Anterior cingulate cortex (tissue), 58 donors: ENCODE measurements at regions not wholly inside any gene's neighbourhood (a gene's known extent, or its start where the extent isn't known, plus 50 kb on each side); places are given as distances from the start of the nearest gene placed in this dataset.

ENCODE experiments used
- DNase-seq, 58 donors: peaks; one replicate each; lab custom pipeline; 2025; lab: John Stamatoyannopoulos, UW

GRCh38 chr6:40973304-40973703 is 65.7 kb downstream of the UNC5CL start:
- no peak for DNase-seq

GRCh38 chr6:40972814-40973213 is 66.2 kb downstream of the UNC5CL start:
- no peak for DNase-seq

- no peak for DNase-seq
Measured at GRCh38 chr6:40972190-40972589, 66.8 kb downstream of the UNC5CL start.

GRCh38 chr6:40968620-40969164 is 70.3 kb downstream of the UNC5CL start:
- DNase-seq = no peak

GRCh38 chr6:40966860-40967259 is 72.2 kb downstream of the UNC5CL start:
- no peak for DNase-seq

- DNase-seq = no peak
Measured at GRCh38 chr6:40965046-40965445, 74.0 kb downstream of the UNC5CL start.

GRCh38 chr6:40963019-40963418 is 76.0 kb downstream of the UNC5CL start:
- DNase-seq = no peak

GRCh38 chr6:40962241-40962640 is 76.8 kb downstream of the UNC5CL start:
- DNase-seq = no peak

- no peak for DNase-seq
Measured at GRCh38 chr6:40961831-40962230, 77.2 kb downstream of the UNC5CL start.

- no peak for DNase-seq
Measured at GRCh38 chr6:40960742-40961430, 78.1 kb downstream of the UNC5CL start.

- no peak for DNase-seq
Measured at GRCh38 chr6:40959781-40960327, 79.2 kb downstream of the UNC5CL start.

GRCh38 chr6:40958738-40959137 is 80.3 kb downstream of the UNC5CL start:
- DNase-seq = no peak

GRCh38 chr6:40957616-40958492 is 81.2 kb downstream of the UNC5CL start:
- no peak for DNase-seq

- no peak for DNase-seq
Measured at GRCh38 chr6:40956936-40957335, 82.1 kb downstream of the UNC5CL start.

GRCh38 chr6:40955178-40955545 is 83.9 kb downstream of the UNC5CL start:
- no peak for DNase-seq

GRCh38 chr6:40954446-40955177 is 84.4 kb downstream of the UNC5CL start:
- DNase-seq = no peak

- DNase-seq = no peak
Measured at GRCh38 chr6:40953486-40953885, 85.5 kb downstream of the UNC5CL start.

GRCh38 chr6:40950986-40951698 is 87.9 kb downstream of the UNC5CL start:
- DNase-seq = no peak

- DNase-seq = no peak
Measured at GRCh38 chr6:40948570-40948969, 90.5 kb downstream of the UNC5CL start.
